NK-92 treated with Interleukin-12 subunit alpha and Interleukin-12 subunit beta, amount 100 ng/mL, for 24 hours (cell line): ENCODE measurements at regions not wholly inside any gene's neighbourhood (a gene's known extent, or its start where the extent isn't known, plus 50 kb on each side); places are given as distances from the start of the nearest gene placed in this dataset.

ENCODE experiments used
- DNase-seq: peaks from one replicate; lab custom pipeline; 2025; lab: John Stamatoyannopoulos, UW

DNA sequence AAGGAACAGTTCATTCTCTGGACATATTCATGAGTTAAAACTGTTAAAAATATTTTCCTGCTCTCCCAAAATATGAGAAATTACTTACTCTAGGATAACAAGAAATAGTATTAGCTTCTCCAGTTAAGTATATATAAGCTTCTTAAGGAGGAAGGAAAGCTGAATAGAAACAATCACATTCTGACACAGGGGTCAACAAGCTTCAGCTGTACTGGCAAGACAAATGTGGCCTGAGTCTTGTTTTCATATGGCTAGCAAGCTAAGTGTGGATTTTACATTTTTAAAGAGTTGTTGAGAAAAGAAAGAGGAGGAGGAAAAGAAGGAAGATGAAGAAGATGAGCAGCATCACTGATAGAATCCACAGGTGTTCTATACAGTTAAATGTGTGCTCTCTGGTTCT is 313.8 kb downstream of the ZPLD1 start:
- no peak for DNase-seq

DNA sequence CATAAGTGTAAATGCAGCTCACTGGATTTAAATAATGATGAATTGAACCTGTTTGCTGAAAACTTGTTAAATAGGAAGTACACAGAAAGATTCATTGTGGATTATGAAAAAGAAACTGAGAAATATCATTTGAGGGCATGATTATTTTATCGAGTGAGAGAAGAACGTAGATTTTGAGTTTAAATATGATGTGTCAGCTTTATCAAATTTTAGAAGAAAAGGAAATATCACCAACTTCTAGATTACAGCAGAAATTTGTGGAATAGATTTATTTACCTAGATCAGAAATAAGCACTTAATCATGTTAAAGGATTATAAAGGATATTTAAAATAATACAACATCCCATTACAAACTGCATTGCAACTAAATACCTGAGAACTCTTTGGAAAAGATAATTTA is 315.5 kb downstream of the ZPLD1 start:
- DNase-seq = no peak

DNA sequence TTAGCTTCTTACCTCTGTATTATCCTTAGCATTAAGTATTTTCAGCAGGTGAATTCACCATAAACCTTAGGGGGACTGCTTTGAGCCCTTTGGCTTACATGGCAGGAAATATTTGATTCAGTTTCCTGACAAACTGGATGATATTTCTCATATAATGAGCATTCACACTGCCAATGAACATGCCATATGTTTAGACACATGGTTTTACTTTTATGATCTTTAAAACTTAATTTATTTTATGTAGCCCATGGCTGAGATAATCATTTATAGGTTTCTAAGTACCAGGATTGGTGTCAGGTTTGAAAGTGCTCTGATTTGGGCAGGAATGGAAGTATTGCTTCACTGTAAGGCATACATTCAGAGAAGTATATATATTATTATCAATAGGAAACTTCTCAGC is 319.1 kb downstream of the ZPLD1 start:
- DNase-seq = no peak

DNA sequence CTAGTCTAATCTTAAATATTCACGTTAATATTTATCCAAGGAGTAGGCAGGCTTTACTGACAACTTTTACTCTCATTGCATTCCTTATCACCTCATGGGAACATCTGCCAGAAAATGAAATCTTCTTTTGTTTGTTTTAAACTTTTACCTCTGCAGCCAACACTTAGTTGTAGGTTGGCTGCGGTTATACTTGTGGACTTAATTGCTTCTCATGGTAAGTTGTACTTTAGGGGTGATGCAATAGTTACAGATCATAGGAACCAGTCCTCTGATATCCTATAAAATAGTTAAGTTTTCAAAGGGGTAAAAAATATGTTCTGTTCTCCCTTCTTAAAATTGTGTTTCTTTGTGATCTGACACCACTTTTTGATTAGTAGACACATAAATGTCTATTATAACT is 321.9 kb downstream of the ZPLD1 start:
- no peak for DNase-seq

DNA sequence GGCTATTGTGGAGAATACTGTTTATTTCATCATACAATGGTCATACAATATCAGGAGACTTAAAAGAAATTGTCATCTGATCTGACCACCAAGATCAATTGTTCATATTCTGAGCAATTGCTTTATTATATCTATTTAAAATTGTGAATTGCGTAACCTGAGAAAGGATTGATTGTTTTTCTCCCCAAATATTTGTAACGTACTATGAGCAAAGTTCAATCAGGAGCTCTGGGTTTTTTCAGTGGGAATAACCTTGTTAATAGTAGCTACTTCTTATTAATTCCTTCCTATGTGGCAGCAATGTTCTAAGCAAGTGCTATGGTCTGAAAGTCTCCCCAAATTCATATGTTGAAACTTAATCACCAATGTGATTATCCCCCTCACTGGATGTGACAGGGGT is 323.1 kb downstream of the ZPLD1 start:
- DNase-seq = no peak

DNA sequence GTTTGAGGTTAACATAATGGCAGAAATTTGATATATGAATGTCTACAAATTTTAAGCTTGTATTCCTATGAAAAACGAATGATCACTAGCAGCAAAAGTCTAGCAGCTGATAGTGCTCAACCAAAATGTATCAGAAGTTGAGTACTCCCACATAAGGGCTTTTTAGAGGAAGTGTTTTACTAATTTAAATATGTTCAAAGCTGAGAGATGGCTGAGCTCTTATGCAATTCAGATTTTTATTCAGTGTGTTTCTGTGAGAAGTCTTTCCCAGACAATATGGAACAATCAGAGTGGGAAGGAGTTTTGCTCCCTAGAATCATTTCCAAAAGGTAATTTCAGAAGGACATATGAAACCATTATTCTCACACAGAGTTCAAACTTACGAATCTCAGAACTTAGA is 327.0 kb downstream of the ZPLD1 start:
- no peak for DNase-seq

DNA sequence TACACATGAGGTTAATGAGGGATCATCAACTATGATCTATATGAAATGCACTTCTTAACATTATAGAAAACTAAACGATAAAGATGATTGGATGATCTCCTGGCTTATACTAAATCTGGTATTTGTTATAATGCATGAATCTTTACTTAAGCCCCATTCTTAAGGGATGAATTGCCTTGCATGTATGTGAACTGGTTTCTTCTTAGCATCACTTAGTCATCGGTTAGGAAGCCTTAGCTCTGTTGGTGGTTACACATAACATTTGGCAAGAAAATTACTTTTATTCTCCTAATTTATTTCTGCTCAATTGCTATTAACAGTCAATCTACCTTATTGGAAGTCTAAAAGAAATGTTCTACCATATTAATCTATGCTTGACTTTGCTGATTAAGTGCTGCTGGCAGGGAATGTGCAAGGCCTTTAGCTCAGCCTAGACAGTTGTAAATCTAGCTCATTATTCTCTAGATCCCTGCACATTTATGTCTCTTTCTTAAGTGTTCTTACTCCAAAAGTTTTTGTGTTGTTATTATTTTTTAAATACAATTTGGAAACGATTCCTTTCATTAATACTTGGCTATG is 356.0 kb downstream of the ZPLD1 start:
- DNase-seq = no peak

DNA sequence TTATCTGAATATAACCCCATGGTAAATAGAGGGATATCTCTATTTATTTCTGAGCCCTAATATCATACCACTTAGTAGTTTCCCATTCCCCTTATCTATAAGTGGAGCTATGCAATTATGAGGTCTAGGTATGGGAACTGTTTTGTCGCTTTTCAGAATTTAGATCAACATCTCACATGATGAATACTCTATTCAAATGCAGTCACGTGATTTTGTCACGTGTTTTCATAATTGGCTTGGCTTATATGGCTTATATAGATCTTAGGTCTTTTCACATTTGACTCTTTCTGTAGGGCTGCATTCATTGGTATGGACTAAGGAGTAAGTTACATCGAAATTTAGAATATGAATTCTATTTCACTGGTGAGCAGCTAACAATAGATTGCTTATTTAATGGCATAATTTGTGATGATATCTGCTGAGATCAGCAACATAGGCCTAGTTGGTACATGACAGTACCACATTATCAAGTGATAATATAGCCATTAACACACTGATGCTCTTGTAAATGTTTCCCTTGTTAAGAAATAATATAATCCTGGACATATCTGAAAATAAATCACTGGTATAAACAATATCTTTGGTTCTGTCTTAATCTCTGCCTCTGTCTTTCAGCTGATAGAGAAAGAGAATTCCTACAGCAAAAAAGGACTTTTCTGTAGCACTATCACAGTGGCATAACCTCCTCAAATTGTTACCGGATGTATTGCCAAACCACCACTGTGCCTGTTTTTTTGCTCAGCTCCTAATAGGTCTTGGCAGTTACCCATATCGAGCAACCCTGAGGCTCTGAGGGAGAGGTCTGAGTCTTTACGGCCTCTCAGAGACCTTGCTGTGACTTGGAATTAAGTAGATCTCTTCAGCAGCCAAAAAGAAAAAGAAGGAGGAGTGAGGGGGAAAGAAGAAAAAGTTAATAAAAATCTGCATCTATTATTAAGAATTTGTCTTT is 357.1 kb downstream of the ZPLD1 start:
- DNase-seq = no peak

DNA sequence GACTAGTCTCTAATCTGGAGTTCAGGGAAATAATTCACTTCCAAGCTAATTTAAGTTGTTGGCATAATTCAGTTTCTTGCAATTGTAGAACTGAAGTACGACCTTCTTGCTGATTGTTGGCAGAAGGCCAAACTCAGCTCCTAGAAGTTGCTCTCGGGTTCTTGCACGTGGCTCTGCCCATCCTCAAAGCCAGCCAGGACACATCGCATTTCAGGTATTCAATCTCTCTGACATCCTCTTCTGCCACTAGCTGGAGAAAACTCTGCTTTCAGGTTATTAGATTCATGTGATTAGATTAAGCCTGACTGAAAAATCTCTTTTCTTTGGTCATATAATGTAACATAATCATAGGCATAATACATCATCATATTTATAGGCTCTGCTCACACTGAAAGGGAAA is 362.0 kb downstream of the ZPLD1 start:
- no peak for DNase-seq

DNA sequence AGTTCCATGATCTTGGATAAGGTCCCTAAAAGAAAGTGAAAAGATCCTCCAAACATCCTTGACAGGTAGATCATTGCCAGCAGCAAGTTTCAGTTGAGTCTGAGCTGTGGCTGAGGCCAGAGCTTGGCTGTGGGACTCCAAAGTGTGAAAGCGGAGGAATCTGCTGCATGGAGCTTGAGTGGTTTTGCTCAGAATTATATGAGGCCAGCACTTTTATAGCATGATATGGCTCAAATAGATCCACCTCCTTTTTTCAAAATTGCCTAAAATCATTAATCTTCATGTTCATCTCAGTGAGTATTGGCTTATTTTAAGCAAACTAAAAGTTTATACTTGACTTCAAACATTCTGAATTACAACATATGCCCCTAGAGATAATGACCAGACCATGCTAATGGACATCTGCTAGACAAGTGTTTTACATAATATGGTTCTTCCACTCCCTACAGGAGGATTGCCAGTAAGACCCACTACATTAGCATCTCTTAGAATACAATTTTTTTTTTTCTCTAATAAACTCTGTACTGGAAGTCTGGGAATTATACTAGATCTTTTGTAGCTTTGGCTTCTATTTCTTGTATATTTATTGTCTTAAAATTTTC is 368.1 kb downstream of the ZPLD1 start:
- DNase-seq = no peak

DNA sequence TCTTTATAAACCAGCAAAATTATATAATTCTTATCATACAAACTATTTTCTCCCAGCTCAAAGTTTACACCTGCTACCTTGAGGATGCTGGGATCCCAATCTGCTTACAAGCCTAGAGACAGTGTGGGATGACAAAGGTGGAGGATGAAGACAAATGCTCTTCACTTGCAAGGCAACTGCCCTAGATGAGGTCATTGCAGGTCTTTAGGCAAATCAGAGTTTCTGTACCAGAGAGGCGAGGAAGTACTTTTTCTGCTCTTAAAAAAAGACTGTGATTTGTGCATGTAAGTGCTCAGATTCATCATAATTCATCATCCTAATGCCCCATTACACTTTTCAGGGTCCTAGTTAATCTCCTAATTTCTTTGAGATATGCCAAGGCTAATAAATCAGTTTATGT is 376.1 kb downstream of the ZPLD1 start:
- no peak for DNase-seq

DNA sequence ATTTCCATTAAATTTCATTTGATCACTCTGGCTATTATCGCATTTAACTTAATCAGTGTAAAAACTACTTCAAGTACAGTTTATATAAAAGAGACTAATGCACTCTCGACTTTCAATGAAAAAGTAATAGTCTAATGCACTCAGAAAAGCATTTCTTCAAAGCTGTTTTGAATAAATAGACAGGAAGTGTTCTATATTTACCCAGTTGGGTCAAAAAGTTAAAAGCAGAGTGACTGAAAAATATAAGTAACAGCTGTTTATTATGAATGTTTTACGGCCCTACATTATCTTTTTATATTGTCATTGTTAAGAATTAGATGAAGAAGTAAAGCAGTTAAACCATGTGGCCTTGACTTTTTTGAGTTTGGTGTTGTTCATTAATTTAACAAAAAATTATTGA is 391.8 kb downstream of the ZPLD1 start:
- no peak for DNase-seq

DNA sequence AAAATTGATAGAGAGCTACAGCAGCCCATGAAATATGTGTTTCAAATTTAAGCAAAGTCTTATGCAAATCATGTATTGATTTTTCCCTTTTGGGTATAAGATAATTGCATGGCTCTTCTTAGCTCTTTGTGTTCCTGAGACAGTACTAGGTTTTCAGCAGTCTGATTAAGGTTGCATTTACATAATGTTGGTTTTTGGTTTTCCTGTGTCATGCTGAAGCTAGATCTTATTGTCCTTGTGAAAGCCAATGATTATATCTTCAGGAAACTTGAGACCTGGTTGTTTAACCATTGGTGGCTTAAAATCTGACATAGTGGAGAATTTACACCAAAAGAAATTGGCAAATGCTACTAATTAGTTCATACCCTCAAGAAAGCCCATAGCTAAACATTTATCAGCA is 392.6 kb downstream of the ZPLD1 start:
- no peak for DNase-seq

DNA sequence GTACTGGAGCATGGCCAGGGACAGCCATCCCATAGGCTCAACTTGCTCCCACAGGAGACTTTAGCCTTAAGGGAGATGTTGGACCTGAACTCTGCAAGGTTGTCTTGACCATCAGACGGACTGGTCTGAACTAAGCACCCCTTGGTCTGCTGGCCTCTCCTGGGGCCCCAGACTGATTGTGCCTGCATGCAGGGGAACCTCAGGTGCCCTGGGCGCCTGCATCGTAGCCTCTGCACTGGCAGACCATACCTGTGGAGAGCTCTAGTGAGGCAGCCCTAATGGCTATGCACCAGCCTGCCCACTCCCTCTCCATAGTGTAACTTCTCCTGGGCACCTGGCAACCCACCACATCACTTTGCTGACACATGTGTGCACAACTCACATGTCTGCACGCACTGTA is 395.6 kb downstream of the ZPLD1 start:
- DNase-seq = no peak

DNA sequence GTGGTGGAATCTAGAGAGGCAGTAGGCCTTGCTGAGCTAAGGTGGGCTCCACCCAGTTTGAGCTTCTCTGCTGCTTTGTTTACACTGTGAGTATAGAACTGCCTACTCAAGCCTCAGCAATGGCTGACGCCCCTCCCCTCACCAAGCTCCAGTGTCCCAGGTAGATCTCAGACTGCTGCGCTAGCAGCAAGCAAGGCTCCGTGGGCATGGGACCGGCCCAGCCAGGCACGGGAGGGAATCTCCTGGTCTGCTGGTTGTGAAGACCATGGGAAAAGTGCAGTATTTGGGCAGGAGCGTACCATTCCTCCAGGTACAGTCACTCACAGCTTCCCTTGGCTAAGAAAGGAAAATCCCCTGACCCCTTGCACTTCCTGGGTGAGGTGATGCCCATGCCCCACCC is 407.1 kb downstream of the ZPLD1 start:
- DNase-seq = no peak

DNA sequence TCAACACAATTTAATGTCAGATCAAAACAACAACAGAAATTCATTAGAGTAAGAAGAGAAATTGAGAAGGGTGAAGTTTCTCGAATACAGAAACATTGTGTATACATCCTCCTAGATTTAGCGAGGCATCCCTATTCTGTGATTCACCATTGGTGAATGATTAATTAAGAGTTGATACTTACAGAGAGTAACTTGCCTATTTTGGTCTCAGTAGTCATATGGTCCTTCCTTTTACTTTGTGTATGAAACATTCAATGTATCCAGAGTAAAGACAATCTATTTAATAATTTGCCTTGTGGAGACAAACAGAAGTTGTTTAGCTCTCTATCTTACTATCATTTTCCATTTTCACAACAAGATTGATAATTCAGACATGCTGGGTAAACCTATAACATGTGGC is 432.0 kb downstream of the ZPLD1 start:
- no peak for DNase-seq

DNA sequence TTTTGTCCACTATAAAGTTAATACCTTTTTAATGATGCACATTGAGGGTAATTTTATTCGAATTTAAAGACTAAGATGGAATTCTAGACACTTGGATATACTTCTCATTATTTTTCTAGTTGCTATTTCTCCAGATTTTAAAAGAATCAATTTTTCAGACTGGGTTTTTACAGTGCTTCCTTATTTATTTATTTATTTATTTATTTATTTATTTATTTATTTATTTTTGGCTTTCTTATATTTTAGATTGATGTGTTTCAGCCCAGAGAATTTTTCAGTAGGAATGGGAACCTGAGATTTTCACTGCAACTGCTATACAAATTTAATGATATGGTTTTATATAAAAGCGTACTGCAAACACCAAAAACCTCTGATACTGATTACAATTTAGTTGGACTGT is 448.7 kb downstream of the ZPLD1 start:
- DNase-seq = no peak

DNA sequence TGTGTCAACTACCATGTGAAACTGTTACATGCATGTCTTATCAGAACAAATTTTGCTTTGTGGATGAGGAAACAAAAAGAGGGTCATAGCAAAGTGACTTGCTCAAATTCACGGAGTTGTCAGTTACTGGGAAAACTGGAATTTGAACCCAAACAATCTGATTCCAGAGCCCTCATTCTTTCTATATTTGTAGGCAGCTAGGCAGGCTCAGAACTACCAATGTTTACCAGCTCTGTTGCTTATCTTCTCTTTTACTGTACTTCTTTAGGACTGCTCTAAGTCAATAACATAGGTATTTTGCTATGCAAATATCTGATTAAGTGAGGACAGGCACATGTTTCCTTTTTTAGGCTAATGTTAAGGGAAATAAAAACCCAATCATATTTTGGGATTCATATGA is 450.5 kb downstream of the ZPLD1 start:
- DNase-seq = no peak

DNA sequence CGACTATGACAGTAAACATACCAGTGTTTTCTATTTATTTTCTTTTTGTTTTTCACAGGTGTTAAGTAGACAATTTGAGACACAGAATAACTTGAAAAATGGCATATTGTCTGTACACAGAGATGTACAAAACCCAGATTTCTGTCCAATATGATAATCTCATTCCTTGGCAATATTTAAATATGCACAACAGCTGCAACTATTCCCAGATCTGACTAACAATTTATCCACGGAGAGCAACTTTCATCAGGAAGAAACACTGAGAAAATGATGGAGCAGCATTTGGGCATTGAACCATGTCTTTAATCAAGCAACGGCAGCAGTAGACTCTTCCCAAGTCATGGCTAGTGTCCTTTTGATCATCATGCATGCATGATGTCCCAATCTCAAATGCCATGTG is 452.6 kb downstream of the ZPLD1 start:
- DNase-seq = no peak

DNA sequence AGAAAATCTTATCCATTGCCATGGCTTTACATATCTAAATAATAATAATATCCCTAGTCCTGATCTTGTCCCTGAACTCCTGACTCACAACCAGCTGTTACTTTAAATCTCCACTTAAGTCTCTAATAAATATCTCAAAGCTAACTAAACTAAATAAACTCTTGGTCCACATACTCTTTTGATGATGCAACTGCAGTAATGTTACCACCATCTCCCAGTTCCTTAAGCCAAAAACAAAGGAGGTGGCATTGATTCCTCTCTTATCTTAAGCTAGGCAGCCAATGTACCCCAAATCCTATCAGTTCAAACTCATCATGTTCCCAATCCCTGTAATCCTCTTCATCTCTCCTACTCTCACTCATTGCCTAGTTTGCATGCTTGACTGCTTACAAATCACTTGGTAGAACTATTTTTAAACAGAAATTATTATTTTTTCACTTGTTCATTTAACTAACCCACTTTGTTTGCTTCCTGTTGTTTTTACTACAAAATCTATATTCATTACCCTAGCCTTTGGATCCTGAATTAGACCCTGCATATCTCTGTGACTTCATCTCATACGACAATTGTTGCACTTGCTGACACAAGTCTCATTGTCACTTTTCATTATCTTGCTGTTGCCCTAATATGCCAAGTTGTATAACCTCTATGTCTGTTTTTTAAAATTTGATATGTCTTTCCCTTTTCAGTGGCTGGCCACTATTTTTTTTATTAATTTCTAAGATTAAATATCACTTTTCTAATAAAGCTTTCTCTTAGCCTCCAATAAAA is 462.2 kb downstream of the ZPLD1 start:
- DNase-seq = no peak

DNA sequence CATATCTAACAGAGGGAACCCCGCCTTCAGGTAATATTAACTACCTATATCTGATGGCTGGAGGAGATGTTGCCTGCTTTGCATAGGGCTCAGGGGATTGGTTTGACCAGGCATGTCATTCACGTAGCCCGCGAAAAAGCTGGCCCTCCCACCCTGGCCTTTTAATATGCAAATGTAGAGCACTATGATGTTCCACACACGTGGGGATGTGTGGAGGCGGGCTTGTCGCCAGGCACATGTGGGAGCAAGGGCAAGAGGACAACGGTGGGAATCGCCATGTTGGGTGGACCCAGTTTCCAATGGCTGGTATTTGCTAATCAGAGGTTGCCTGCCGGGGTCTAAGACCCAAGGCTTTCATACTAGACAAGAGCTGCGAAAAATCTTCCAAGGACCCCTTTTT is 469.8 kb downstream of the ZPLD1 start:
- no peak for DNase-seq

DNA sequence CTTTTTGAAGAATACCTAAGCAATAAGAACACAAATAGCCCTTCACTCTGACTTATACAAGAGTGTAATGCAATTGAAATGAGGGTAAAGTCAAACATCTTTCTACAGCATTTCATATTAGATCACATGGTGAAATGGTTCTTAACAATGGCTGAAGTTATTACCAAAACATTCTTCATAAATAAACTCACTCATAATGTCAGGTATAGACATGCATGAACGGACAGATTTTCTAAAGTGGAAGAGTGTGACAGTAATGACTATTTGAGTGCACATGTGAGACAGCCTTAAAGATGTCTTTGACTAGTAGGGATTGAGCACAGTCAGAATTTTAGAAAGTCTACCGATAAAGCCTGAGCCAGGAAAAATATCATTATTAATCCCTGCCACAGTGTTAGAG is 471.0 kb downstream of the ZPLD1 start:
- no peak for DNase-seq

DNA sequence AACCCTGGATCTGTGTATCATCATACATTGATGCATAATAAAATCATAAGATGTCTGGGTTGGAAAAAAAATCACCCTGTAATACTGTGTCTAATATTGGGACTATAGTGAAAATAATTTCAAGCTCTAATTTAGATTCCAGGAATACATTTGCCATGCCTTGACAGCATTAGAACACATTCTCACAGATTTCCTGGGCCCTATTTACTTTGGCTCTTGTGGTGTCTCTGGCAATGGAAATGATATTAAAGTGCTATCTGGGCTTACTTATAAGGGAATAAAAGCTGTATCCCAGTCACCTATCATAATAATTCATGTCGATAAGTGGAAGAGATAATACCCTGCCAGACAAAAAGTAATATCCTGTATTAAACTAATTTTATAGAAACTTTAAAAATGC is 472.0 kb downstream of the ZPLD1 start:
- DNase-seq = no peak
